Posterior vena cava (tissue), 2 donors: ENCODE measurements at regions not wholly inside any gene's neighbourhood (a gene's known extent, or its start where the extent isn't known, plus 50 kb on each side); places are given as distances from the start of the nearest gene placed in this dataset.

Source experiments
- DNase-seq: peaks from one replicate; pipeline ENCODE4 v3.0.0-alpha.2; 2020; ENCODE audit warnings: low spot score
- intact Hi-C, 2 donors: fragments of 100-400 bp; cut with DNase I; formaldehyde crosslinking; loops; one replicate each; pipeline versions ENCODE4 v1.14.1 to v1.14.2; 2022 to 2023
- donor health status: DM: yes; HTN: yes; CAD: no.
- donor health status: DM: yes; HTN: yes; CAD: no.

GRCh38 chr18:44065206-44065605 is 615.5 kb upstream of the SETBP1 start:
- no peak for DNase-seq
- intact Hi-C loops, result no loop called here

DNA sequence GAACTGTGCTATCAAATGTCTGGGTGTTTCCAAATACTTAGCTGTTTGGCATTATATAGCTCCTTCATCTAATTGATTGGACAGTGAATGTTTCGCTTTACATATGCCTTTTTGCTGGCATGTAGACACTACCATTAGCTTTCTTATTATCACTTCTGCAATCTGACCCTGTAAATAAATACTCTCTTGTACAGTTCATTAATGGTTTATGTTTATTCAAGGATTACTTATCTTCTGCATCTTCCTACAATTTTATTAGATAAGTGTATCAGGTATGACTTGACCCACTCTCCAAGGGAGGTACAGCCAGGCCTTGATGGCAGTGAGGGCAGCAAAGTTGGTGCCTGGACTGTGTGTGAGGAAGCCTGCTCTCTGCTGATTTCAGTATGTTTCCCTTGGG is 614.1 kb upstream of the SETBP1 start:
- no peak for DNase-seq

GRCh38 chr18:44067186-44067585 is 613.5 kb upstream of the SETBP1 start:
- DNase-seq, result no peak
- intact Hi-C loops, result no loop called here

More for the DNA sequence above, 614.1 kb upstream of the SETBP1 start:
- intact Hi-C loops, result no loop called here

GRCh38 chr18:44075038-44075437 is 605.6 kb upstream of the SETBP1 start:
- DNase-seq, result no peak
- intact Hi-C loops, result no loop called here

DNA sequence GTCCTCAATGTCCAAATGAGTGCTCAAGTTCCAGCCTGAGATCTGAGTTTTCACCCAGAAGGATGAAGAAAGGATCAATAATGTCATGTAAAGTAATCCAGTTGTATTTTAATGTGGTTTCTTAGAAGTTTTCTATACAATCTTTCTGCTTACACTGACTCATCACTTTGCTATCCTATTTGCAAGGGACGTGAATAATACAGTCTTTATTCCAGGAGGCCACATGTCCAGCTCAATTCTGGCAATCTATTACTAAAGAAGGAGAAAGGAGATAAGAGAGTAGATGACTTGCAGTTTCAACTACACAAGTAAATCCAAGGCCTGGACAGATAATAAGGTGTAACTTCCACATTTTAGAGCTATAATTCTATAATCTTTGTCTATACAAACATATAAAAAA is 601.1 kb upstream of the SETBP1 start:
- intact Hi-C loops, result no loop called here
- DNase-seq, result no peak

DNA sequence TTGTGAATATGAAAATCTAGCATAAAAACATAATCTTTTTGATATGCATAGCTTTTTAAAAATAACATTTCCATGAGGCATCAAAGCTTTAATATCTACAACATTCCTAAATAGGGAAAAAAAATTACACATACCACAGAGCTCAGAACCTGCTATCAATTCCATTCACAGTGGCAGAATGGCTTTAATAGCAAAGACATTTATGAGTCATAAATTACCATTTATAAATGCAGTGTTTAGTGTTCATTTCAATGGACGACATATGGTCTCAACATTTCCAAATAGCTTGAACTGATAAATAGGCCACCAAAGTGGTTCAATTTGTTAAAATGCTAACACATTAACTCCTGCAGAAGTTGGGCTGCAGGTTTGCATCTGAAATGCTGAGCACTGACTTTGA is 600.6 kb upstream of the SETBP1 start:
- no peak for DNase-seq
- intact Hi-C loops, result no loop called here

DNA sequence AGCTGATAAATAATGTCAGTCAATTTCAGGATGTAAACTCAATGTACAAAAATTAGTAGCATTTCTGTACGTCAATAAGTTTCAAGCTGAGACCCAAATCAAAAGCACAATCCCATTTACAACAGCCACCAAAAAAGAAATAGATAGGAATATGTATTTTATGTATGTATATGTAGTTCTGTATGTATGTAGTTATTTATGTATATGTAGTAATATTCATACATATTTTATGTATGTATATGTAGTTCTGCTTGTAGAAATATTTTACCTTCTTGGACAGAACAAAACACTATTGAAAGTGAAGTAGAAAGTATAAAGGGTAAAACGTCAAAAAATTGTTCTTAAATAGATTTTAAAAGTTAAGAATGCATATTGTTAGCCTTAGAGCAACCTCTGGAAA is 591.0 kb upstream of the SETBP1 start:
- intact Hi-C loops, result no loop called here
- DNase-seq, result no peak

DNA sequence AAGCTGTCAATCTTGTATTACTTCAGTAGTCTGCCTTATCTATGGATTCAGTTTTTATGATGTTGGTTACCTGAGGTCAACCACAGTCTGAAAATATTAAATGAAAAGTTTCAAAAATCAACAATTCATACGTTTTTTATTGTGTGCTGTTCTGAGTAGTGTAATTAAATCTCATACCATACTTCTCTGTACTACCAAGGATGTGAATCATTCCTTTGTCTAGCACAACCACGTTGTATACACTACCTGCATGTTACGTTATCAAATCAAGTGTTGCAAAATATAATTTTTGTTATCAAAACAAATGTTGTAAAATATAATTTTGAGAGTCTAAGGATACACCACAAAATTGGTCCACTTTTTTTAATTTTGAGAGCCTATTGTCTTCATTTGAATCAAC is 590.2 kb upstream of the SETBP1 start:
- DNase-seq, result no peak
- intact Hi-C loops, result no loop called here

- intact Hi-C loops, result no loop called here
Observed at GRCh38 chr18:44093253-44093652, 587.4 kb upstream of the SETBP1 start.

DNA sequence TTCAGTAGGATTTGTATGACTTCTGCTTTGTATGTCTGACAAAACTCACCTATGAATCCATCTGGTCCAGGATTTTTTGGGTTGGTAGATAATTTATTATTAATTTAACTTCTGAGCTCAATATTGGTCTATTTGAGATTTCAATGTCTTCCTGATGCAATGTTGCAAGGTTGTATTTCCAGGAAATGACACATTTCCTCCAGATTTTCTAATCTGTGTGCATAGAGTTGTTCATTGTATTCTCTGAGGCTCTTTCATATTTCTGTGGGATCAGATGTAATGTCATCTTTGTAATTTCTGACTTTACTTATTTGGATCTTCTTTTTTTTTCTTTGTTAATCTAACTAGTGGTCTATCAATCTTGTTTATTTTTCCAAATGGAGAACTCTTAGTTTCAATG is 584.7 kb upstream of the SETBP1 start:
- intact Hi-C loops, result no loop called here
- no peak for DNase-seq

More at GRCh38 chr18:44093253-44093652, 587.4 kb upstream of the SETBP1 start:
- no peak for DNase-seq

- no peak for DNase-seq
- intact Hi-C loops, result no loop called here
Observed at GRCh38 chr18:44098551-44099098, 582.1 kb upstream of the SETBP1 start.

DNA sequence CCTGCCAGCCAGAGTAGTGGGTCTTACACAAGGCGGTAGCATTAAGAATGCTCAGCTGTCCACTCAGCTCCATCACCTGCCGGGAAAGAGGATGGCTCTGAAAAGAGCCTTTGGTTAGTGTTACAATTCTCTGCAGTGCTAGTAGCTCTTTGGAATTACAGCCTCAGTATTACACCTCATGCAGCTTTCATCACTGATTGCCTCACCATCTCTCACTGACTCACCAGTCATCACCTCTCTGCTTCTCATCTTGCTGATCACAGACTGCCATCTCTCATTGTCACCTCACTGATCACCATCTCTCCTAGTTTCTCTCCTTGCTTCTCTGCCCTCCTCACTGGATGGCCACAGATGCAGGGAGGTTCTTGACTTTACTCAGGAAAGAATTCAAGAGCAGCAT is 573.5 kb upstream of the SETBP1 start:
- intact Hi-C loops, result no loop called here
- DNase-seq, result no peak

GRCh38 chr18:44111337-44111736 is 569.4 kb upstream of the SETBP1 start:
- intact Hi-C loops, result no loop called here

DNA sequence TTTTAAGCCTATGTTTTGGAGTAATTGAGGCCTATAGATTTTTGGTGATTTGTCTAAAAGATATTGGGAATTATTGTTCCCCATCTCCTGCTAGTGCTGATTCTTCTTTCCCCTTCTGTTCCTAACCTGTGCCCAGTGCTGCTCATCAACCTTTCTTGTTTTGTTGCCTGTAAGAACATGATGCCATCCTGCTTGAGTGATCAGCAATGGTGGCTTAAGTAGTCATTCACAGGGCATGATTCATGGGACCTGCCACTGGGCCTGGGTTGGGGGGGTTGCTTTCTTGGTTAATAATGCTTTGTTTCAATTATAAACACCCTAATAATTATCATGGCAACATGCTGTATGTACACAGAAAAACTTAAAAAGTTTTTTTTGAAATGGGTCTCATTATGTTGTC is 562.9 kb upstream of the SETBP1 start:
- intact Hi-C loops, result no loop called here
- no peak for DNase-seq

More at GRCh38 chr18:44111337-44111736, 569.4 kb upstream of the SETBP1 start:
- no peak for DNase-seq

- no peak for DNase-seq
- intact Hi-C loops, result loop anchor here (5.0 kb wide), 2 partner anchors 543 to 953 kb away; no protein-coding TSS in a partner anchor
Observed at GRCh38 chr18:44119607-44120006, 561.1 kb upstream of the SETBP1 start.

DNA sequence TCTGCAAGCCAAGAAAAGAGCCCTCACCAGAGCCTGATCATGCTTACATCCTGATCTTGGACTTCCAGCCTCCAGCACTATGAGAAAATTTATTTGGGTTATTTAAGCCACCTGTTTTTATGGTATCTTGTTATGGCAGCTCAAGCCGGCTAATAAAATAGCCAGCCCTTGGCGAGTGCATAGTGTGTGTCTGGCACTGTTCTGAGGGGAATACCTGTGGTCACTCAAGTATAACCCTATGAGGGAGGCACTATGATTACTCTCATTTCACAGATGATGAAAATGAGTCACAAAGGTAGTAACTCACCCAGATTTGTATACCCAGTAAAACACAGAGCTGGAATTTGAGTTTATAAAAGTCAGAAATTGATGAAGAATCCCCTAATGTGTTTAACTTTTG is 556.9 kb upstream of the SETBP1 start:
- intact Hi-C loops, result loop anchor here (5.0 kb wide), 2 partner anchors 539 to 949 kb away; no protein-coding TSS in a partner anchor
- DNase-seq, result no peak

GRCh38 chr18:44125446-44125845 is 555.2 kb upstream of the SETBP1 start:
- DNase-seq, result no peak
- intact Hi-C loops, result no loop called here

DNA sequence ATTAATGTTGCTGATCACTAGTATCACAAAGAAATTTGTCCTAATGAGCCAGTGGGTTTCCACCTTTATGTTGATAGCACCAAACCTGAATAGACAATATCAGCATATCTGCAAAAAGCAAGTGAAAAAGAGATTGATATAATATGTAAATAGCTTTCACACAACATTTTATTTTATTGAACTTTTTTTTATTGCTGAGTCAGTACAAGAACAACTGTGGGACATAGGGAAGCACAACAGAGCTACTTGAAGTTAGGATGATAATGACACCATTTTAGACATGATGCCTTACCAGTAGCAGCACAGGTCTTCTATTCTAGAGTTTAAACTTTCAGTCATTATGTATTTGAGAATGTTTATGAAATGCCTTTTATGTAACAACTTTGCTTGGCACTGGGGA is 554.1 kb upstream of the SETBP1 start:
- intact Hi-C loops, result no loop called here
- no peak for DNase-seq

- intact Hi-C loops, result no loop called here
- no peak for DNase-seq
Observed at GRCh38 chr18:44128365-44128764, 552.3 kb upstream of the SETBP1 start.

GRCh38 chr18:44130376-44130942 is 550.2 kb upstream of the SETBP1 start:
- intact Hi-C loops, result no loop called here
- DNase-seq, result no peak

- no peak for DNase-seq
- intact Hi-C loops, result no loop called here
Observed at GRCh38 chr18:44133483-44133882, 547.2 kb upstream of the SETBP1 start.

GRCh38 chr18:44134447-44134846 is 546.2 kb upstream of the SETBP1 start:
- no peak for DNase-seq
- intact Hi-C loops, result no loop called here
